ENCODE measurements at regions not wholly inside any gene's neighbourhood (a gene's known extent, or its start where the extent isn't known, plus 50 kb on each side); places are given as distances from the start of the nearest gene placed in this dataset.

GRCh38 chr5:155508673-155509072, 495.1 kb downstream of the KIF4B start:
- Histone ChIP-seq H2AFZ (ENCODE audit: low read depth, low read length) (no peak overlapping the region), H3K4me2 (ENCODE audit: insufficient read depth, low read length) (no peak overlapping the region), H3K27ac (ENCODE audit: insufficient read depth, low read depth, low read length) (no peak overlapping the region), H3K4me3 (replicated peaks in 1 of 3; ENCODE audit: insufficient read depth in 1 of 3, low read depth in 1 of 3, low read length in 3 of 3) (no peak overlapping the region), H3K9ac (replicated peaks; ENCODE audit: extremely low read depth, insufficient read depth, low read length) (no peak overlapping the region), H3K79me2 (ENCODE audit: control insufficient read depth, insufficient read depth, low read length) (no peaks in the 10 kb centered on the region), H3K36me3 (ENCODE audit: control insufficient read depth in 2 of 2, extremely low read depth in 1 of 2, insufficient read depth in 2 of 2, low read length in 2 of 2) (no peaks in the 10 kb centered on the region), H3K9me3 (replicated peaks; ENCODE audit: control insufficient read depth, insufficient read depth, low read length) (peaks cover 2% of the 10 kb centered on the region), H4K20me1 (replicated peaks; ENCODE audit: control insufficient read depth, extremely low read depth, insufficient read depth, low read length) (no peaks in the 10 kb centered on the region), H3K4me1 (ENCODE audit: control insufficient read depth, extremely low read depth, insufficient read depth, low read length) (no peaks in the 10 kb centered on the region), H3K9me1 (replicated peaks; ENCODE audit: control insufficient read depth, extremely low read depth, insufficient read depth, low read length) (no peaks in the 10 kb centered on the region), H3K27me3 (ENCODE audit: control insufficient read depth in 2 of 2, insufficient read depth in 2 of 2, low read length in 2 of 2) (no peaks in the 10 kb centered on the region)
- BruUV-seq (replicated peaks): no TSS peak
- CTCF ChIA-PET: no interaction called here
- intact Hi-C loops (cut with micrococcal nuclease) (no loop called here), dilution Hi-C loops (cut with MboI; ENCODE audit: extremely low pct_ligation_motif_present, low sequenced_read_pairs) (no loop called here)
- POLR2A ChIA-PET: no interaction called here
- DNase-seq (ENCODE audit: low read depth, low spot score): no peak
- TF ChIP-seq FOS (IDR thresholded peaks at IDR 0.05; ENCODE audit: borderline replicate concordance, insufficient read depth, low read length) (no peak), JUN (IDR thresholded peaks at IDR 0.05; ENCODE audit: borderline replicate concordance, insufficient read depth, insufficient read length, low read depth) (no peak), POLR2AphosphoS5 (IDR thresholded peaks at IDR 0.05; ENCODE audit: insufficient read depth, low read depth, low read length) (no peak), MYC (IDR thresholded peaks at IDR 0.05; ENCODE audit: low read depth, low read length) (no peak), POLR2A (IDR thresholded peaks at IDR 0.05; ENCODE audit: low read depth, low read length) (no peak), GATA2 (IDR thresholded peaks at IDR 0.05; ENCODE audit: insufficient read depth, insufficient read length, low read depth, low read length) (no peak), MAX (IDR thresholded peaks at IDR 0.05; ENCODE audit: insufficient read depth, insufficient read length) (no peak), EZH2 (IDR thresholded peaks at IDR 0.05; ENCODE audit: borderline replicate concordance, low read depth, low read length, severe bottlenecking) (no peak), CTCF (IDR thresholded peaks at IDR 0.05; ENCODE audit: extremely low read depth in 1 of 2, insufficient read depth in 1 of 2, low read depth in 1 of 2, low read length in 2 of 2) (no peak)
- FAIRE-seq: no peak

All from endothelial cell of umbilical vein (primary cell).